GM19351 (cell line): ENCODE measurements at regions not wholly inside any gene's neighbourhood (a gene's known extent, or its start where the extent isn't known, plus 50 kb on each side); places are given as distances from the start of the nearest gene placed in this dataset.
"Not testable (repeated sequence)": the region's sequence is repeated elsewhere in the genome, so short reads cannot be mapped to it uniquely, and the experiment has no call there.

Experiments used
- ATAC-seq: cut with Tn5 transposase; IDR thresholded peaks from one replicate; pipeline ENCODE4 v1.9.1; 2021; ENCODE audit warnings: mild to moderate bottlenecking, moderate library complexity; ENCODE audit not compliant: unreplicated experiment

- no peak for ATAC-seq
Measured at GRCh38 chr20:53819973-53820451, 226.4 kb upstream of the ZNF217 start.

- no peak for ATAC-seq
Measured at GRCh38 chr20:53818457-53819177, 225.0 kb upstream of the ZNF217 start.

- ATAC-seq = not testable (repeated sequence)
Measured at GRCh38 chr20:53817513-53817912, 223.9 kb upstream of the ZNF217 start.

GRCh38 chr20:53816872-53817398, 223.3 kb upstream of the ZNF217 start:
- ATAC-seq = no peak

GRCh38 chr20:53815509-53815908, 221.9 kb upstream of the ZNF217 start:
- no peak for ATAC-seq

- no peak for ATAC-seq
Measured at GRCh38 chr20:53814060-53814459, 220.4 kb upstream of the ZNF217 start.

GRCh38 chr20:53813636-53814035, 220.0 kb upstream of the ZNF217 start:
- ATAC-seq = no peak

- no peak for ATAC-seq
Measured at GRCh38 chr20:53811577-53811976, 217.9 kb upstream of the ZNF217 start.

GRCh38 chr20:53810661-53811355, 217.2 kb upstream of the ZNF217 start:
- ATAC-seq = no peak

GRCh38 chr20:53809728-53810365, 216.2 kb upstream of the ZNF217 start:
- no peak for ATAC-seq

- no peak for ATAC-seq
Measured at GRCh38 chr20:53809217-53809616, 215.6 kb upstream of the ZNF217 start.

GRCh38 chr20:53808733-53809132, 215.1 kb upstream of the ZNF217 start:
- ATAC-seq = no peak

- not testable (repeated sequence) for ATAC-seq
Measured at GRCh38 chr20:53808302-53808701, 214.7 kb upstream of the ZNF217 start.

- no peak for ATAC-seq
Measured at GRCh38 chr20:53806683-53807401, 213.2 kb upstream of the ZNF217 start.

- no peak for ATAC-seq
Measured at GRCh38 chr20:53805895-53806384, 212.3 kb upstream of the ZNF217 start.

- no peak for ATAC-seq
Measured at GRCh38 chr20:53804920-53805894, 211.6 kb upstream of the ZNF217 start.

GRCh38 chr20:53804308-53804707, 210.7 kb upstream of the ZNF217 start:
- not testable (repeated sequence) for ATAC-seq

- no peak for ATAC-seq
Measured at GRCh38 chr20:53803492-53804155, 210.0 kb upstream of the ZNF217 start.
